K562 (cell line): ENCODE measurements at regions not wholly inside any gene's neighbourhood (a gene's known extent, or its start where the extent isn't known, plus 50 kb on each side); places are given as distances from the start of the nearest gene placed in this dataset.

Experiments
- ATAC-seq: fragments of 200-7000 bp; cut with Tn5 transposase; 3 replicates; pipeline ENCODE4 v1.9.1; 2020; ENCODE audit warnings: moderate library complexity
- BruUV-seq: library from RNA; stranded (reverse); fragments of 400-500 nt; replicated peaks from 2 replicates; lab custom pipeline; 2021; lab: Mats Ljungman, UMichigan
- CTCF ChIA-PET: fragments of 300-600 bp; formaldehyde crosslinking; extraction: SDS; loops from one replicate; lab custom pipeline; 2021; ENCODE audit warnings: low intra/inter-chr PET ratio; lab: Yijun Ruan, JAX
- POLR2A ChIA-PET: fragments of 300-600, 350-650 bp; sonication (Branson Sonifier 250); formaldehyde crosslinking; extraction: SDS; loops from one replicate; lab custom pipeline; 2021; ENCODE audit warnings: antibody characterized with exemption, inconsistent platforms; lab: Yijun Ruan, JAX
- DNase-seq, 4 experiments: peaks; one replicate each; pipeline versions ENCODE4 v3.0.0 to v3.0.0-alpha.2; 2011 to 2018; ENCODE audit warnings: low spot score in 3 of 4, mixed read lengths in 3 of 4; ENCODE audit errors: extremely low read depth in 1 of 4
- FAIRE-seq: peaks from 2 replicates; lab custom pipeline; 2011; peaks lifted over from hg19 to GRCh38; lab: Jason Lieb, UNC
- H2AFZ ChIP-seq: 2 replicates; pipeline ENCODE4 v1.6.0; 2011; ENCODE audit warnings: low read depth, low read length, control low read depth, inconsistent platforms
- H3K27ac ChIP-seq: fragments of 200-600 bp; 3 replicates; pipeline ENCODE4 v1.8.0; 2011; ENCODE audit warnings: low read depth, mild to moderate bottlenecking, control low read depth, inconsistent platforms, low read length, moderate library complexity, mixed read lengths; ENCODE audit errors: extremely low read depth
- H3K27me3 ChIP-seq, 2 experiments: fragments of 300-600 bp in 1 of 2; 2 replicates in 1 of 2; 3 replicates in 1 of 2; pipeline versions ENCODE4 v1.6.0 to v1.8.0; 2011; ENCODE audit warnings: inconsistent platforms in 2 of 2, low read length in 2 of 2, mild to moderate bottlenecking in 1 of 2, mixed read lengths in 1 of 2, moderate library complexity in 1 of 2; ENCODE audit not compliant: control insufficient read depth in 2 of 2, insufficient read depth in 2 of 2
- H3K36me3 ChIP-seq: fragments of 300-600 bp; 3 replicates; pipeline ENCODE4 v1.8.0; 2011; ENCODE audit warnings: mild to moderate bottlenecking, low read length, inconsistent platforms; ENCODE audit not compliant: control insufficient read depth, insufficient read depth
- H3K4me1 ChIP-seq, 2 experiments: fragments of 200-600 bp in 1 of 2; replicated peaks in 1 of 2; 2 replicates in 1 of 2; 3 replicates in 1 of 2; pipeline versions ENCODE4 v1.5.1 to v1.8.0; 2011; ENCODE audit warnings: inconsistent platforms in 2 of 2, low read length in 2 of 2, mild to moderate bottlenecking in 1 of 2, mixed read lengths in 1 of 2, moderate library complexity in 1 of 2; ENCODE audit not compliant: control insufficient read depth in 2 of 2, insufficient read depth in 2 of 2
- H3K4me2 ChIP-seq: 2 replicates; pipeline ENCODE4 v1.6.1; 2011; ENCODE audit warnings: low read length, control low read depth, inconsistent platforms, mixed read lengths; ENCODE audit not compliant: insufficient read depth
- H3K4me3 ChIP-seq: fragments of 200-600 bp; sonication (generic), shearing (Covaris generic); 2 replicates; pipeline ENCODE4 v1.5.1; 2016; ENCODE audit warnings: control low read depth, inconsistent platforms
- H3K79me2 ChIP-seq: fragments of 200-600 bp; 3 replicates; pipeline ENCODE4 v1.8.0; 2011; ENCODE audit warnings: low read length, inconsistent platforms; ENCODE audit not compliant: control insufficient read depth, insufficient read depth
- H3K9ac ChIP-seq, 2 experiments: 2 replicates each; pipeline versions ENCODE4 v1.6.0 to v1.6.1; 2011; ENCODE audit warnings: low read depth in 2 of 2, low read length in 2 of 2, control low read depth in 1 of 2, inconsistent platforms in 1 of 2, mild to moderate bottlenecking in 1 of 2, mixed read lengths in 1 of 2; ENCODE audit not compliant: insufficient read depth in 1 of 2
- H3K9me1 ChIP-seq: one replicate; pipeline ENCODE4 v1.6.0; 2011; ENCODE audit warnings: inconsistent platforms, mild to moderate bottlenecking, low read length, moderate library complexity; ENCODE audit not compliant: control insufficient read depth, insufficient read depth
- H3K9me3 ChIP-seq: replicated peaks from 2 replicates; pipeline ENCODE4 v1.5.1; 2011; ENCODE audit warnings: low read depth, low read length, inconsistent platforms; ENCODE audit not compliant: control insufficient read depth, insufficient read depth
- H4K20me1 ChIP-seq: replicated peaks from 2 replicates; pipeline ENCODE4 v1.6.1; 2011; ENCODE audit warnings: low read length, inconsistent platforms, mixed read lengths; ENCODE audit not compliant: control insufficient read depth, insufficient read depth
- CHD7 ChIP-seq: fragments of 200-600 bp; sonication (generic); IDR thresholded peaks from one replicate; pipeline ENCODE4 v1.6.1; 2012; ENCODE audit warnings: mild to moderate bottlenecking, low read depth, low read length, inconsistent platforms
- CLOCK ChIP-seq: fragments of 250-450 bp; sonication (Bioruptor Pico); IDR thresholded peaks from 2 replicates; pipeline ENCODE4 v1.4.0; 2020; ENCODE audit warnings: mild to moderate bottlenecking, moderate library complexity, borderline replicate concordance
- WGBS: fragments of 100-300 bp; shearing (Covaris generic); methylation state at CpG from one replicate; pipeline ENCODE4 v1.1.6; 2016; ENCODE audit warnings: low coverage, mixed read lengths; ENCODE audit not compliant: insufficient coverage; ENCODE audit errors: missing lambda C conversion rate; 5-methylcytosine and 5-hydroxymethylcytosine counted together
- in situ Hi-C: fragments of 300-500 bp; cut with MboI; formaldehyde crosslinking; loops from 4 replicates; pipeline ENCODE4 v1.15.0; 2018; ENCODE audit warnings: inconsistent platforms, mixed read lengths
- intact Hi-C: fragments of 100-400 bp; cut with micrococcal nuclease; formaldehyde crosslinking; loops from 2 replicates; pipeline ENCODE4 v1.14.2; 2022

DNA sequence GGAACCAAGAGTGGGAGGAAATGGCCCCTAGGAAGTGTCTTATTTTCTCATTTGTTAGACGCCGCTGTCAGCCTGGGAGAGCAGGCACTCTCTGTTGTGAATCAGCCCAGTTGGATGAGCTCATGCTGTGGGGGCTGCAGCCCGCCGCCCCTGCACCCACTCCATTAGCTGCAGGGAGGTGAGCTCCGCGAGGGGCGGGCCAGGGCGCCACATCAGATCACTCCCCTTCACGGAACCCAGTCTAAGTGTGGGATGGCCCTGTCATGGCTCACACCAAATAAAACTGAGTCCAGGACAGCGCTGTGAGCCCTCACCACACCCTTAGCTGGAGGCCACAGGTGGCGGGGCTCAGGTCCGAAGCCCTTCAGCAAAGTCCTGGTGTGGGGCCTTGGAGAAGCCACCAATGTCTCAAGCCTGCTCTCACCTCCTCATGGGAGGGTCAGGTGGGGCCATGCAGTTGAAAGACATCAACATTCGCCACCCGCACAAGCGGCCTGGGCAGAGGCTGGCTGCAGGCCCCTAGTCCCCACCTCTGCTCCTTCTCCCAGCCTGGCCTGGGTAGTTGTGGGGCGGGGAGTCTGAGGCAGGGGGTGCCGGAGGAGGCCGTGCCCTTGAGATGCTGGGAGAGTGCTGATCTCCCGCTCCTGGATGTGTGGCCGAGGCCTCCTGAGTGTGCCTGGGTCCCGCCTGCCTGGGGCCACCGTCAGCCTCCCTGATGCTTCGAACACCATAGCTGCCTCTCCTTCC, 66.2 kb upstream of the SLCO4A1 start:
- no peaks in the 10 kb centered on the region for H3K9me1 ChIP-seq
- BruUV-seq, result no TSS peak
- H4K20me1 ChIP-seq, result peaks cover 5% of the 10 kb centered on the region; the same call in 1 of the 2 replicates
- no peak overlapping the region for H3K9ac ChIP-seq
- FAIRE-seq (no peak), ATAC-seq (no peak)
- POLR2A ChIA-PET, result interaction anchor here (0.6 to 1.2 kb wide), 3 partner anchors 11 to 20 kb away, joined by 3 read pairs; no protein-coding TSS in a partner anchor
- no peak overlapping the region for H3K4me2 ChIP-seq
- peaks cover 35 to 76% of the 10 kb centered on the region in 2 experiments for H3K27me3 ChIP-seq
- no peak overlapping the region for H2AFZ ChIP-seq
- CTCF ChIA-PET, result no interaction called here
- intact Hi-C loops, result no loop called here
- WGBS, result 6% methylated on average over 23 of the region's 23 CpGs
- H3K4me3 ChIP-seq, result no peak overlapping the region
- H3K36me3 ChIP-seq, result no peaks in the 10 kb centered on the region
- TF ChIP-seq CHD7 (no peak), CLOCK (no peak)
- TF ChIP-seq, all 486 proteins: peak for 0
- H3K4me1 ChIP-seq, result peaks cover 3 to 29% of the 10 kb centered on the region in 2 experiments; a peak in 3 of 5 replicates
- DNase-seq, result no peak
- no peaks in the 10 kb centered on the region for H3K79me2 ChIP-seq
- in situ Hi-C loops, result no loop called here
- no peak overlapping the region for H3K27ac ChIP-seq
- 0 out of 2 replicates have a peak, but pooled peaks cover 2% of the 10 kb centered on the region for H3K9me3 ChIP-seq
